GM03348 (cell line): ENCODE measurements at regions not wholly inside any gene's neighbourhood (a gene's known extent, or its start where the extent isn't known, plus 50 kb on each side); places are given as distances from the start of the nearest gene placed in this dataset.
A peak's percentile ranks its signal among the peaks of the same experiment; 100 is the strongest.

Source experiments
- DNase-seq: peaks from one replicate; pipeline ENCODE4 v3.0.0; 2012; ENCODE audit warnings: low spot score

DNA sequence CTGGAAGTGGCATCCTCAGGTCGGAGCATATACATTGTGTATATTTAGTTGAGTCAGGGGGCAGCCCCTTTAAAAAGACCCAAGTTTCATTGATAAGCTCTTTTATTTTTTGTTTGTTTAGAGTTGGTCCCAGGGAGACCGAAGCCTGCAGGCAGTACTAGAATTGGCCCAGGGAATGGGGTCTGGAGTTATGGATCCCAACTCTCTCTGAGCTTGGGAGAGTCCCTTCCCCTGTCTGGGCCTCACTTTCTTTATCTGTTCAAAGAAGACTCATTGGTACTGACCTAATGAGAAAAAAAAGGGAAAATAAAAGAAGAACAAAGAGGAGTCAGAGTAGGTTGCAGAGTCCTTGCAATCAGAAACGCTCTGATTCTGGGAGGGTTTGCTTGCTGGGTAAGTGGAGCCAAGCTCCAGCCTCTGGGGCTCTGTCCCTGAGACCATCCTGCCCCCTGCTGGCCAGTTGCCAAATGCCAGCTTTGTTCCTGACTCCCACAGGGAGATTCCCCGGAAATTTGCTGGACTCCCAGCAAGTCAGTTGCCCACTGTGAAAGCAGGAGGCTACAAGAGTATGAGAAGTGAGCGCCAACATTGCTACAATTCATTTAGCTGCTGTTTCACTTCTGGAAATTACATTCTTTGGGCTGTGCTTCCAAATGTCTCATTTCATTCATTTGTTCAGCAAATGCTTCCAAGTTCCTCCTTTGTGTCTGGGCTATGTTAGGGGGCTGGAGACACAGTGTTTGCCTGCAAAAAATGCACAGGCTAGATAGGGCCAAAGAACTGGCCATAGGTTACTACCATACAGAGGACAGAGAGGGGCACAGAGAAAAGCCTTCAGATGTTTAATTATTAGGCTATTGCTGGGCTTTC lies 156.2 kb downstream of the MELK start:
- peak; percentile 69 for DNase-seq

DNA sequence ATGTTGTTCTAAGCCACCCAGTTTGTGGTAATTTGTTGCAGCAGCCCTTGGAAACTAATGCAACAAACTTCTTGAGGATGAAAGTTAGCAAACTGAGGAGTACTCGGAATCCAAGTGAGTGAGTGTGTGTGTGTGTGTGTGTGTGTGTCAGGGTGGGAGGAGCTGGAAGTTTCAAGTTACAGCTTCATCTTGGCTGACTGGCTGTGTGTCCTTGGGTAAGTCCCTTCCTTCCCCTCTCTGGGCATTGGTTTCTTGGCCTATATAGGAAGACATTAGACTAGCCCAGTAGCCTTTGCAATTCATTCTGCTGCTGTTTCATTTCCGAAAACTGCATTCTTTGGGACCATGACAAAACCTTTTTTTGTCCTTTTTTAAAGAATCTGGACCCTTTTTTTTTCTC lies 157.2 kb downstream of the MELK start:
- no peak for DNase-seq

DNA sequence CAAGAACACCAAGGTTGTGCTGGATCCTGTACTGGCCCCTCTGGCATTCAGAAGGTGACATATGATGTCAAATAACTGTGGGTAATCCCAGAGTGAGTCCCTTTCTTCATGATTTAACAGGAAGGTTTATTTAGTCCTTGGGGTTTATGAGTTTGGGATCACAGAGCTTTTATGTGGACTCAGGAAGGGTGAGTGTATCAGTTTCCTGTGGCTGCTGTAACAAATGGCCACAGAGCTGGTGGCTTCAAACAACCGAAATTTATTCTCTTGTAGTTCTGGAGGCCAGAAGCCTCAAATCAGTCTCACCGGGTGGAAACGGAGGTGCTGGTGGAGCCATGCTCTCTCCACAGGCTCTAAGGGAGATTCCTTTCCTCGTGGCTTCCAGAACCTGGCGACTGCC lies 157.7 kb downstream of the MELK start:
- no peak for DNase-seq

DNA sequence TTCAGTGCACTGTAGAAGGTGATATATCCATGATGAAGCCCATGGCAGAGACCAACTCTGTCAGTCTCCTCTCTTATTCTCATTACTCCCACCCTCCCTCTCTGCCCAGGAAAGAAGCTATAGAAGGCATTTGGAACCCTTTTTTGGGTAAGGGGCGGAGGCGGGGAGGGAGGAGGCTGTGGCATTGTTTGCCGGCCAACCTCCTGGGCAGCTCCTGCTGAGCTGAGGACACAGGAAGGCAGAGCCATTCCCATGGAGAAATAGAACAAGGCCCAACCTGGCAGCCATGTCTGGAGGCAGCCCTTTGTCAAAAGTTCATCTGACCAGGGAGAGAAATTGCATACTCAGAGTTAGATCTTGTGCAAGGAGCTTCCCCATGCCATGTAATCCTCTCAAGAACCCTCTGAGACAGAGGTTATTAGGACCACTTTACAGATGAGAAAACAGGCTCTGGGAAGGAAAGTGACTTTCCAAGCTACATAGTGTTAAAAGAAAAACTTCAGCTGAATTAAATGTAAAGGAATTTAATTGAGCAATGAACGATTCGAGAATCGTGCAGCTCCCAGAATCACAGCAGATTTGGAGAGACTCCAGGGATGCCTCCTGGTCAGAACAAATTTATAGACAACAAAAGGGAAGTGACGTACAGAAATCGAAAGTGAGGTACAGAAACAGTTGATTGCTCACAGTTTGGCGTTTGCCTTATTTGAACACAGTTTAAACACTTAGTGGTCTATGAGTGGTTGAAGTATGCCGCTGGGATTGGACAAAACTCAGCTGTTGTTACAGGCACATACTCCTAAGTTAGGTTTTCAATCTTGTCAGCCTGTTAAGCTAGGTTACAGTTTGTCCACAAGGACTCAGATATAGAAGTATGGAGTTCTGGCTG lies 158.6 kb downstream of the MELK start:
- no peak for DNase-seq

DNA sequence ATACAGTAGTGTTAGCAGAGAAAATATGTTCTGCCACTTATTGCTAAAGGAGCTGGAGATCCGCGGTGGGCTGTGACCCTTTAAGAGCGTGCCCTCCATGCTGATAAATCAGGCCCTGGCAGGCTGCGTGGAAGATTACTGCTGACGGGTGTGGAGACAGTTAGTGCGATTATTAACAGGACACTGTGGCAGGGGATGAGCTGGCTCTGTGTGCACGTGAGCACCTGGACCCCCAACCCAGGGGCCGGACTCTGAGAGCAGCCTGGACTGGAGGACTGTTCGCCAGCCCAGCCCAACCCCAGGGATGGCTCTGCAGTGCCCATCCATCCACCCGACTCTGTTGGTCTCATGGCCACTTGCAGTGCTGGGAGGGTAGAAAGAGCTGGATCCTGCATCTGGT lies 162.0 kb downstream of the MELK start:
- no peak for DNase-seq

DNA sequence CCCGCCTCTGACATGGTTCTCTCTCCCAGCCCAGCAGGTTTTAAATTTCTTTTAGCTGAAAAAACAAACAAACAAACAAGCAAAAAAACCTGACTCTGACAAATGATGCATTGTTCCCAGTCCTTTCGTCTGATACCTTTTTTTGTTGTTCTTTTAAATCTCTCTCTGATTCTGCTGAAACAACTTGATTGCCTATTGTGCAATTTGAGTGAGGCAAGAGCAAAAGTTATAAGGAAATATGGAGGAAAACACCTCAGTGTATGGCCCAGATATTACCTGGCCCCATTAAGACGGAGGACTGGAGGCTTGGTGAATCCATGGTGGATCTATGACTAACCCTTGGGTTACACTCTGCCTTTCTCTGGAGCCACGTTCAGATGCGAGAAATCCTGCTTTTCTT lies 164.0 kb downstream of the MELK start:
- DNase-seq = no peak

DNA sequence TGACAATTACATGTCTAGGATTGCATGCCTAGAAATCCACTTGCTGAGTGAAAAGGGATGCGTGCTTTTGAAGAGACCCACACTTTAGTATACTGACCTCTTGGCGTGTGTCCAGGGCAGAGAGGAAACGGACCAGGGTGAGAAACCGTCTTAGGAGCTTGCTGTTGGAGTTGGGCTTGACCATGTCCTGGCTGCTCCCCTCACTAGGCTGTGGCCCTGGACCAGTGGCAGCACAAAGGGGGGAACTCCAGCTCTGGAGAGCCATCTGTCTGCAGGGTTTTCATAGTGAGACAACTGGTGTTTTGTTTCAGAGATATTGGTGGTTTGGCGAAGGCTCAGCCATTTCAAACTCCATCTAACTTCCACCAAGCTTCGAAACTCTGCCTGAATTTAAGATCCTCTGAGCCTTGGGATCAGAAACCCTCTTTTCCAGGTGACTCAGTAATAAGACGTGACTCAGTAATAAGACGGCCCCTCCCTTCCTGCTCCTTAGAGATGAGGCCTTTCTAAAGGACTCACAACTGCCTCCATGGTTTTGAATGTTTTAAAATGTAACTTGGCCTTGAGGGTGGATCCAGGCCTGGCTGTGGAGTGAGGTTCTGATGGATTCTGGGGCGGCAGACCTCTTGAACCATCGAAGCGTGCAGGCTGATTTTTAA lies 165.8 kb downstream of the MELK start:
- DNase-seq = peak; percentile 33

DNA sequence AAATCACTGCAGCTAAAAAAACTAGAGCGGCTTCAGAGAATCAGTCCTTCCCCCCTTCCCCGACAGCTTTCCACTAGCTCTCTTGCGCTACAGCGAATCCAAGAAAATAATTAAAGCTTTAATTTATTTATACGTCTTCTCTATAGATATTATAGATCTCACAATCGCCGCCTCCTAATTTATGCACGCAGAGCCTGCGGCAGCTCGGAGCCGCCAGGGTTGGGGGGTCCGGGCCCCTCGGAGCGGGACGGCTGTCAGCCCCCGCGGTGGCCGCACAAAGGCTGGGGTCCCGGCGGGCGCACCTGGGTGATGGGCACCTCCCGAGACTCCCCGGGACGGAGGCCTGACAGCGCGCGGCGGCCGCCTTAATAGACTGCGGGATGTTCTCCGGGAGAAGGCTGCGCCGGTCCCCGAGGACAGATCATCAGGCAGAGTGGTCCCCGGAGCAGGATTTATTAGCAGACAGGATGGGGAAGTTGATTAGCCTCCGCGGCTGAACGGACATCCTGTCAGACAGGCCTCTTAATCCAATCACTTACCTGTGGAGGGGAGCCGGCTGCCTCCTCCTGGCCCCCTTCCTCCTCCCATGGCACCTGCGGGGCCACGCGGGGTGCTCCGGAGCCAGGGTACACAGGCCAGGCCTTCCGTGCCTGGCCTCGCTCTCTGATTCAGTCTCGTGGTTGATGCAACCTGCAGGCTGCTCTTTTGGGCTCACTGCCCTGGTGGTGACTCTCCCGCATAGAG lies 166.8 kb downstream of the MELK start:
- no peak for DNase-seq

DNA sequence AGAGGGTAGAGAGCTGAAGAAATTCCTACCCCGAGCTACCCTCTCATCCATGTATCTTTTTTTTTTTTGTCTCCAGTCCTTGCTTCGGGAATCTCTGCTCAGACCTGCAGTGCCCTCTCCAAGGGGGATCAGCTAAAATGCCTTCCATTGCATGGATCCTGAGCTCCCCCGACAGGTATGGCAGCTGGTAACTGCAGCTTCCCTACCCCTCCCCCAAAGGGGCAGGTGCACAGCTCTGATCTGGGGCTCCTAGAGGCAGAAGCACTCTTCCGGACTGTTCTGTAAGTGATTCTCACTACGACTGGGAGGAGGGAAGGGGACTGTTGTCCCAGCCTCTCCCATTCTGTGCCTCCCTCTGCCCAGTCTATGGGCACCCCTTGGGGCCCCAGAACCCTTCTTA lies 169.6 kb downstream of the MELK start:
- no peak for DNase-seq

DNA sequence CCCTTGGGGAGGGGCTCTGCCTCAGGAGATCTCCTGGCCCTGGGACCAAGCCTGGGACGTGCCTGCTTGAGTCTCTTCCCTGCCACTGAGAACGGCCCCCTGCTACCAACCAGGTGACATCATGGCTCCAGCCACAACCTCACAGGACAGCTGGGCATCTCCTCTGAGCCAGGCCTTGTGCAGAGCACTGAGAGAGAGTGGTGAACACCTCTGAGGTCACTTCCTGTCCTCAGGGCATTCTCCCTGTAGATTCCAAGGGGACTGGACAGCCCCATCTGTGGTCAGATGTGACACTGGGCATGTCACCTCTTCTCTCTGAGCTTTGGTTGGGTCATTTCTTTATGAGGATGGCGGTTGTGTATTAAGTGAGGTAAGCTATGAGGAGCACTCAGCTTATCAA lies 172.0 kb downstream of the MELK start:
- DNase-seq = no peak

DNA sequence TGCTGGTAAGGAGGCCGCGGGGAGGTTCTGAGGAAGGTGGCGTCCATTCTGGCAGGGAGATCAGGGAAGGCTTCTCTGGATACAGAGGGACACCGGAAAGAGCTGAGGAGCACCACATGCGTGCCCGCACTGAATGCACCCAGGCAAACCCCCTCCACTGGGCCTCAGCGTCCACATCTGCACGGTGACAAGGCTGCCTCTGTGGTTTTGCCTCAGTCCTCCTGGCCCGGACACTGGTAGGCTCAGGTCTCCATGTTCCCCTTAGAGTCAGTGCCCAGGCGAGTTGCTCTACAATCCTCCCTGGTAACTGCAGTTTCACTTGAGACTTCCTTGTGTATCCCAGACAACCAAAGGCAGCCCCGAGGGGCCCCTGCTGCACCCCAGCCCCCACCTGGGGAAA lies 173.3 kb downstream of the MELK start:
- DNase-seq = no peak

DNA sequence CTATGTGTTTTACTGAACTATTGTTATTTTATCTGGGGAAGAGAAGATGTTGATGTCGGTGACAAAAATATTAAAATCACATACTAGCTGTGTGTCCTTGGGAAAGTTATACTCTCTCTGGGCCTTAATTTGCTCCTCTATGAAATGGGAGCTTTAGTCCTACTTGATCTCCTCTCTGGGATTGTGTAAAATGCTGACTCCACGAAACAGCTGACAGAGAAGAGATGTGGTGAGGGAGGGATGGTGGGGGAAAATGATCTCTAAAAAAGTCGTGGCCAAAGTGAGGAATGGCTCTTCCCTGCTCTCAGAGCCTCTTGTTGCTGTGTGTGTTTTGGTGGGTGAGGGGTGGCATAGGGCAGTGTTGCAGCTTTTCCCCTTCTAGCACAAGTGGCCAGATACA lies 173.7 kb downstream of the MELK start:
- no peak for DNase-seq

DNA sequence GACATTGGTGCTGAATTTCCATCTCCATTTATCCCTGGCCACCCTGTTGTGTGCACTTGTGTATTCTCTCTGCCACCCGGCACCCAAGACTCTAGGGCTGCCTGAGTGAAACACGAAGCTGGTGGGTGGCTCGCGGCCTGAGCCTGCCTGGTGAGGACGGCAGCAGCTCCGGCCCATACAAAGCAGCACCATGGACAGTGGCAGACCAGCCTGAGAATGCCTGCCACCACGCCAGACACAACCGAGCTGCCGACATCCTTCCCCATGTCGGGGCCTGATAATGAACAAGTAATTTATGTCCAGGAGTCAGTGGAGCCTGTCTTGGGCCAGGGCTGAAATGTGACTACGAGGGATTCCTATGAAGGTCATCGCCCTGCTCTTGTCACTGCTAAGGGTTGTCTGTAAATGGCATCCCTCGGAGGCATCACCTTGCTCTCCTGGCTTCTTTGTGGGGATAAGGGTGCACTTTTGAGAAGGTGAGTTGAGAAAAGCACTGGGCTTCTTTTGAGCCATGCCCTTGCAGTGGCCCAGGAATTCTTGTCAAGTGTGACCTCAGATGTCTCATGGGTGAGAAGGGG lies 175.7 kb downstream of the MELK start:
- DNase-seq = peak; percentile 86

DNA sequence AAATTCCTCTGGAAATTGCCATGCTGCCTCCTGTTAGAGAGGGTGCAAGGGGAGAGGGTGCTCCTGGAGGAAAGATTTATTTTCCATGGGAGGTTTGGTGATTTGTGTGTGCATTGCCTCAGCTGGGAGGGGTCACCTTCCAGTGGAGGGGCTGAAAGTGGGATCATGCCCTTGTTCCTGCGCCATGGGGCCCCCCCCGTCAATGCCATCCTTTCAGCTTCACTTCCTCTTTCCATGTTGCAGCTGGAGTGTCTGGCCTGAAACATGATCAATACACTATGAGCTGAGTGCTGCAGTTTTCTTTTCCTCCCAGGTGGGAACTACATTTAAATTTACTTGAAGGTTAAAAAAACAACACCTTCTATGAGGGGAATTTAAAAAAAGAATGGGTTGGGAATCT lies 176.8 kb downstream of the MELK start:
- DNase-seq = no peak

DNA sequence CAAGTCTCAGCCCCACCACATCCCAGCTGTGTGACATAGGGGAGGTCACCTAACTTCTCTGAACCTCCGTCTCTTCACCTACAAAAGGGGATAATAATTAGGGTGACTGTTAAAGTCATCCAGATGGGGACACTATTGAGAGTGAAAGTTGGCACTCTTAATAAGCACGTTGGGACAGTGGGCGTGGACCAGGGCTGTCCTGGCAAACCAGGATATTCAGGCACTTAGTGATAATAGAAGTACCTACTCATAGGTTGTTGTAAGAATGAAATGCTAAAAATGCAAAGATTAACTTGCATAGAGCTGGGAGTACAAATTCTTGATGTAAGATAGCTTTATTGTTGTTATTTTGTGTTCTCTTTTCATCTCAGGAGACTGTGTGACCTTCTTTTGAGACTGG lies 177.9 kb downstream of the MELK start:
- DNase-seq = no peak

DNA sequence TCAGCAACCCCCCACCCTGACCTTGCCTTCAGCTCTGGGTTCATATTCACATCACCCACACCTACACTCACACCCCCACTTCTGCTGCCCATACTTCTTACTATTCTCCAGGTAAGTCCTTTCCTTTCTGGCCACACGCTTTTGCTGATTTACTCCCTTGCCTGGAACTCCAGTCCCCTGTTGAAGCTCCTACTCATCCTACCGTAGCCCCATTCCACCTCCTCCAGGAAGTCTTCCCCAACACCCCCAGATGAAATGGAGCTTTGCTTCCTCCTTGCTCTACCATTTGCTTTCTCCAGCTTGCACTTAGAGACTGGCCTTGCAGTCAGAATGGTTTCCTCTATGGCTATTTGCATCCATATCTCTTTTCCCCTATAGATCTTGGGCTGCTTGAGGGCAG lies 182.3 kb downstream of the MELK start:
- no peak for DNase-seq

DNA sequence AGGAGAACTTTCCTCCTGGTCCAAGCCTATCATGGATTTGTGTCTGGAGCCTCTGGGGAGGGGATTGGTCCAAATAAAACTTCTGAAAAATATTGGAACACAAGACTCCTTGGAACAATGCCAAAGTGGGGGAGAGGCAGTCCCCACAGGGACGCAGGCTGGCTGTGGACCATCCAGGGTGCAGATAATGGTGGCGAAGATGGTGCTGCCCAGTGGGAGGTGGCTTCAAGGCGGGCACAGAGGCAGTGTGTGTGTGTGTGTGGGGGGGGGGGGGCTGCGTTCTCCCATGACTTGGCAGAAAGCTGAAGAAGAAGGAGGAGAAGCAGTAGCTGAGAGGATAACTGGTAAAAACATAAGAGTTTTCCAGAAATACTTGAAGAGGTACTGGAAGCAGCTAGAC lies 186.4 kb downstream of the MELK start:
- no peak for DNase-seq

DNA sequence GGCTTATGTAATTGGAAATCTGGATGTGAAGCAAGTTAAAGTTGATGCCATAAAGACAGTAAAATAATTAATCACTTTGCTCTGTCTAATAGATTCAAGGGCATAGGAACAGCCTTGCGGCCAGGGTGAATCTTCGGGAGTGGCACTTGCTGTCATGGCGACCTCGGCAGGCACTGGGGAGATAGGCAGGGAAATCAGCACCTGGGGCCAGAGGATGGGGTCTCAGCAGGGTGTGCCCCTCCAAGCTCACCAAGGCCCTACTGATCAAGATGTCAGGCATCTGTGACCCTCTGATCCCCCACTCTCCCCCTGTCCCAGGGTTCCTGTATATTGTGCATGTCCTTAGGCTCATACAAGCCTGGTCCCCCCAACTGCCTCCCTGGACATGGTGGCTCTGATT lies 187.3 kb downstream of the MELK start:
- DNase-seq = no peak

DNA sequence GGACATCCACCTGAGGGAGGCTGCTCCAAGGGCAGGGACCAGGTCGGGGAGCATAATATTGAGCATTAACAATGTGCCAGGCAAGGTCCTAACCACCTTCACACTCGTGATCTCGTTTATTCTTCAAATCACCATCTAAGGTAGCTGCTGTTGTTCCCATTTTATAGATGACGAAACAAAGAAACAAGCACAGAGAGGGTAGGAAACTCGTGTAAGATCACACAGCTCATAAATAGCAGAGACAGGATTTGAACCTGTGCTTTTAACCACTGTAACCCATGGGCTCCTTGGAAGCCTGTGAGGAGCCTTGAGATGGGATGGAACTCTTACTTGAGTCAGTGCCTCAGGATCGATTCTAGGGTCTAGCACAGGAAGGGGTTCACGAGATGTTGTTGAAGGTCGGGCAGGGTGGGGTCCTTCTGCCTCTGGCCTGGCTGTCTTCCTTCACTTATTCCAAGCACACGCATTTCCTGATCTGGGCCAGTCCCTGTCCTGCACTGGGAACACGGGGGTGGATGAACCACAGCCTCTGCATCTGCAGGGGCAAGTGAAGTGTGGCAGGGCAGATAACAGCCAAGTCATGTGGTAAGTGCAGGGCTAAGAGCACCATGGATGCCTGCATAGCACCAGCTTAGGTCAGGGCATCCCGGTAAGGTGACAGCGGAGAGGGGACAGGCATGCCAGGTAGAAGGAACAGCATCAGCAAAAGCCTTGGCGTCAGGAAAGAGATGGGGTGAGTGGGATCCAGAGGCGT lies 188.1 kb downstream of the MELK start:
- DNase-seq = no peak

DNA sequence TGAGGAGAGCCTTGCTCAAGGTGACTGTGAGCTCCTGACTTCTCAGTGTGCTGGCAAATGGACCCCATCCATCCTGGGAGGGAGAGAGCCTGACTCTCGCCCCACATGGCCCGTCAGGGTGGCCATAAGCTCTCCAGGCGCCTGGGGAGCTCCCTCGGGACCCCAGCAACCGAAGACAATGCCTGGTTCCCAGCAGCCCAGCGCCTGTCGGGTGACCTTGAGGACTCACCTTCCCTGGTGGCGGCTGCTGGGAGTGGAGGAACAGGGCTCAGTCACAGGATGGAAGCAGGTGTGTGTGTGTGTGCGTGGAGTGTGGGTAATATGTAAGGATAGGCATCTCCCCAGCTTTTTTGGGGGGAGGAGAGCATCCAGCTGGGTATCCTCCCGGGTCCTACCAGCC lies 190.3 kb downstream of the MELK start:
- DNase-seq = no peak

DNA sequence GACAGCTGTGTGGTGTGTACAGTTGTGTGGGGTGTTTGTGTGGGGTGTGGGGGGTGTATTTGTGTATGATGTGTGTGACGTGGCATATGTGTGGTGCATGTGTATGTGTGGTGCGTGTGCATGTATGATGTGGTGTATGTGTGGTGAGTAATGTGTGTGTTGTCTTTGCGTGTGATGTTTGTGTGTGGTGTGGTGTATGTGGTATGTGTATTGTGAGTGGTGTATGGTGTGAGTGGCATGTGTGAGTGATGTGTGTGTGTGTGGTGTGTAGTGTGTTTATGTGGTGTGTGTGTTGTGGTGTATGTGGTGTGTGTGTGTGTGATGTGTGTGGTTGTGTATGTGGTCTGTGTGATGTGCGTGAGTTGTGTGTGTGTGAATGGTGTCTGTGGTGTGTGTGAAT lies 191.1 kb downstream of the MELK start:
- DNase-seq = no peak
